H9 (cell line): ENCODE measurements at regions not wholly inside any gene's neighbourhood (a gene's known extent, or its start where the extent isn't known, plus 50 kb on each side); places are given as distances from the start of the nearest gene placed in this dataset.

Experiments used
- DNase-seq: peaks from one replicate; pipeline ENCODE4 v3.0.0-alpha.2; 2017
- H2AFZ ChIP-seq: one replicate; pipeline ENCODE4 v1.6.1; 2013; ENCODE audit warnings: mild to moderate bottlenecking, low read length, control low read depth, moderate library complexity
- H2AK5ac ChIP-seq: 2 replicates; pipeline ENCODE4 v1.6.1; 2013; ENCODE audit warnings: low read length, control low read depth, mixed read lengths; ENCODE audit not compliant: insufficient read length
- H2BK120ac ChIP-seq: one replicate; pipeline ENCODE4 v1.6.1; 2013; ENCODE audit warnings: low read depth, mild to moderate bottlenecking, low read length, control low read depth, inconsistent platforms; ENCODE audit not compliant: poor library complexity, severe bottlenecking
- H2BK12ac ChIP-seq: 2 replicates; pipeline ENCODE4 v1.6.1; 2013; ENCODE audit warnings: low read length, control low read depth, mixed read lengths, low read depth; ENCODE audit not compliant: insufficient read length
- H2BK15ac ChIP-seq: 2 replicates; pipeline ENCODE4 v1.6.1; 2013; ENCODE audit warnings: low read depth, low read length, control low read depth
- H2BK20ac ChIP-seq: one replicate; pipeline ENCODE4 v1.6.1; 2013; ENCODE audit warnings: low read depth, mild to moderate bottlenecking, low read length, control low read depth, inconsistent platforms; ENCODE audit not compliant: poor library complexity, severe bottlenecking
- H2BK5ac ChIP-seq: 2 replicates; pipeline ENCODE4 v1.6.1; 2013; ENCODE audit warnings: low read length, control low read depth, mixed read lengths; ENCODE audit not compliant: insufficient read length
- H3K14ac ChIP-seq: 2 replicates; pipeline ENCODE4 v1.6.1; 2013; ENCODE audit warnings: low read length, control low read depth; ENCODE audit not compliant: insufficient read depth
- H3K18ac ChIP-seq: 2 replicates; pipeline ENCODE4 v1.6.1; 2013; ENCODE audit warnings: low read depth, mild to moderate bottlenecking, mixed read lengths, low read length, control low read depth; ENCODE audit not compliant: insufficient read length
- H3K23ac ChIP-seq: 2 replicates; pipeline ENCODE4 v1.6.1; 2013; ENCODE audit warnings: low read length, control low read depth, mixed read lengths, low read depth; ENCODE audit not compliant: insufficient read length
- H3K23me2 ChIP-seq: 2 replicates; pipeline ENCODE4 v1.6.1; 2013; ENCODE audit warnings: low read depth, mild to moderate bottlenecking, mixed read lengths, low read length, control low read depth; ENCODE audit not compliant: insufficient read length, poor library complexity, severe bottlenecking
- H3K27ac ChIP-seq: 2 replicates; pipeline ENCODE4 v1.5.1; 2013; ENCODE audit warnings: low read length, control low read depth, mixed read lengths, low read depth; ENCODE audit not compliant: insufficient read length
- H3K27me3 ChIP-seq: 2 replicates; pipeline ENCODE4 v1.6.1; 2013; ENCODE audit warnings: low read length, control low read depth, inconsistent platforms; ENCODE audit not compliant: insufficient read depth
- H3K4ac ChIP-seq: 2 replicates; pipeline ENCODE4 v1.6.1; 2013; ENCODE audit warnings: low read depth, mild to moderate bottlenecking, control low read depth, inconsistent platforms, low read length, moderate library complexity
- H3K4me1 ChIP-seq: 2 replicates; pipeline ENCODE4 v1.6.1; 2013; ENCODE audit warnings: low read length, control low read depth, inconsistent platforms; ENCODE audit not compliant: insufficient read depth
- H3K4me2 ChIP-seq: 2 replicates; pipeline ENCODE4 v1.6.1; 2013; ENCODE audit warnings: low read length, control low read depth, mixed read lengths; ENCODE audit not compliant: insufficient read length, insufficient read depth
- H3K56ac ChIP-seq: 2 replicates; pipeline ENCODE4 v1.6.1; 2013; ENCODE audit warnings: low read depth, mild to moderate bottlenecking, mixed read lengths, low read length, control low read depth; ENCODE audit not compliant: insufficient read length
- H3K79me1 ChIP-seq: 2 replicates; pipeline ENCODE4 v1.6.1; 2013; ENCODE audit warnings: low read depth, mild to moderate bottlenecking, moderate library complexity, low read length, control low read depth, inconsistent platforms; ENCODE audit not compliant: insufficient read depth, poor library complexity, severe bottlenecking
- H3K79me2 ChIP-seq: 2 replicates; pipeline ENCODE4 v1.6.1; 2013; ENCODE audit warnings: low read length, control low read depth, inconsistent platforms; ENCODE audit not compliant: insufficient read depth
- H3K9ac ChIP-seq: 2 replicates; pipeline ENCODE4 v1.6.1; 2013; ENCODE audit warnings: low read length, control low read depth, mixed read lengths; ENCODE audit not compliant: insufficient read length; ENCODE audit errors: extremely low read depth
- H3K9me3 ChIP-seq: one replicate; pipeline ENCODE4 v1.6.1; 2013; ENCODE audit warnings: low read depth, low read length, inconsistent platforms; ENCODE audit not compliant: control insufficient read depth
- H3T11ph ChIP-seq: one replicate; pipeline ENCODE4 v1.6.1; 2013; ENCODE audit warnings: mild to moderate bottlenecking, low read length, control low read depth, inconsistent platforms
- H4K20me1 ChIP-seq: one replicate; pipeline ENCODE4 v1.6.1; 2013; ENCODE audit not compliant: control insufficient read depth, insufficient read length, insufficient read depth
- H4K5ac ChIP-seq: 2 replicates; pipeline ENCODE4 v1.6.1; 2013; ENCODE audit warnings: low read depth, mild to moderate bottlenecking, mixed read lengths, low read length, control low read depth; ENCODE audit not compliant: insufficient read length
- H4K8ac ChIP-seq: replicated peaks from 2 replicates; pipeline ENCODE4 v1.6.1; 2013; ENCODE audit warnings: low read length, control low read depth, mixed read lengths, low read depth; ENCODE audit not compliant: insufficient read length
- H4K91ac ChIP-seq: 2 replicates; pipeline ENCODE4 v1.6.1; 2013; ENCODE audit warnings: low read depth, mild to moderate bottlenecking, moderate library complexity, mixed read lengths, low read length, control low read depth; ENCODE audit not compliant: insufficient read length
- H3K27ac Mint-ChIP-seq, 3 experiments: 2 replicates in 2 of 3; 3 replicates in 1 of 3; pipeline ENCODE4 v1.8.0; 2020 to 2021; ENCODE audit warnings: mixed read lengths in 3 of 3, mild to moderate bottlenecking in 1 of 3, moderate library complexity in 1 of 3
- H3K27me3 Mint-ChIP-seq: 2 replicates; pipeline ENCODE4 v1.8.0; 2021; ENCODE audit warnings: low read depth, mild to moderate bottlenecking, moderate library complexity, mixed read lengths
- H3K36me3 Mint-ChIP-seq, 3 experiments: 2 replicates in 2 of 3; 3 replicates in 1 of 3; pipeline ENCODE4 v1.8.0; 2020 to 2021; ENCODE audit warnings: low read depth in 3 of 3, mixed read lengths in 3 of 3; ENCODE audit not compliant: insufficient read depth in 1 of 3
- H3K4me1 Mint-ChIP-seq, 2 experiments: 2 replicates each; pipeline ENCODE4 v1.8.0; 2020; ENCODE audit warnings: mixed read lengths in 2 of 2
- H3K4me3 Mint-ChIP-seq, 2 experiments: 2 replicates in 1 of 2; 3 replicates in 1 of 2; pipeline ENCODE4 v1.8.0; 2020 to 2021; ENCODE audit warnings: mild to moderate bottlenecking in 2 of 2, mixed read lengths in 2 of 2, moderate library complexity in 1 of 2
- H3K9me3 Mint-ChIP-seq, 2 experiments: 2 replicates in 1 of 2; 3 replicates in 1 of 2; pipeline ENCODE4 v1.8.0; 2020; ENCODE audit warnings: mild to moderate bottlenecking in 2 of 2, mixed read lengths in 2 of 2, moderate library complexity in 1 of 2
- TF ChIP-seq, protein P1 (sequence below): fragments of 200-600 bp; sonication (generic); conservative IDR thresholded peaks from 3 replicates; pipeline ENCODE4 v1.8.0; 2021; ENCODE audit warnings: antibody characterized with exemption, mild to moderate bottlenecking

DNA sequence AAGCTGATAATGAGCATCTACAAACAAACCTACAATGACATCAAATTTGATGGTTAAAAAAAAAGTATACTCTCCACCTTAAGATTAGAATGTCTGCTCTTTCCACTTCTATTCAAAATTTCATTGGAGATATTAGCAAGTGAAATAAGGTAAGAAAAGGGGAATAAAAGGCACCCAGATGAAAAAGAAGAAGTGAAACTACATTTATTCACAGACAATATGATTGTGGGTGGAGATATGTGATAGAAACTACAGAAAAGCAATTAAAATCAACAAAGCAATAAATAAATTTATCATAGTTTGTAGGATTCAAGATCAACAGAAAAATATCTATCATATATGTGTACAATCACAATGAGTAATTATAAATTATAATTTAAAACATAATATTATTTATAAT, 395.1 kb upstream of the CCNH start:
- Histone ChIP-seq H3K56ac (no peak overlapping the region), H2AK5ac (no peak overlapping the region), H3K9ac (no peak overlapping the region), H2BK15ac (no peak overlapping the region), H3K23ac (no peak overlapping the region), H3K4ac (no peak overlapping the region), H2BK120ac (no peak overlapping the region), H3K14ac (no peak overlapping the region), H3K27ac (no peak overlapping the region), H4K5ac (no peak overlapping the region), H3K9me3 (no peaks in the 10 kb centered on the region), H2BK5ac (no peak overlapping the region), H3K79me1 (no peaks in the 10 kb centered on the region), H2AFZ (no peak overlapping the region), H3K18ac (no peak overlapping the region), H2BK12ac (no peak overlapping the region), H2BK20ac (no peak overlapping the region), H4K91ac (no peak overlapping the region), H3T11ph (no peak overlapping the region), H3K79me2 (no peaks in the 10 kb centered on the region), H3K23me2 (no peaks in the 10 kb centered on the region), H4K20me1 (no peaks in the 10 kb centered on the region), H3K4me2 (no peak overlapping the region), H3K4me1 (no peaks in the 10 kb centered on the region), H4K8ac (no peak overlapping the region), H3K27me3 (no peaks in the 10 kb centered on the region)
- H3K27ac Mint-ChIP-seq: no peak overlapping the region
- H3K4me1 Mint-ChIP-seq: no peaks in the 10 kb centered on the region
- no peaks in the 10 kb centered on the region; the same call in 1 of the 2 replicates for H3K27me3 Mint-ChIP-seq
- H3K4me3 Mint-ChIP-seq: no peak overlapping the region
- no peaks in the 10 kb centered on the region for H3K36me3 Mint-ChIP-seq
- 0 out of 5 replicates have a peak, but pooled peaks cover 0 to 2% of the 10 kb centered on the region in 2 experiments for H3K9me3 Mint-ChIP-seq
- TF ChIP-seq, protein P1, sequence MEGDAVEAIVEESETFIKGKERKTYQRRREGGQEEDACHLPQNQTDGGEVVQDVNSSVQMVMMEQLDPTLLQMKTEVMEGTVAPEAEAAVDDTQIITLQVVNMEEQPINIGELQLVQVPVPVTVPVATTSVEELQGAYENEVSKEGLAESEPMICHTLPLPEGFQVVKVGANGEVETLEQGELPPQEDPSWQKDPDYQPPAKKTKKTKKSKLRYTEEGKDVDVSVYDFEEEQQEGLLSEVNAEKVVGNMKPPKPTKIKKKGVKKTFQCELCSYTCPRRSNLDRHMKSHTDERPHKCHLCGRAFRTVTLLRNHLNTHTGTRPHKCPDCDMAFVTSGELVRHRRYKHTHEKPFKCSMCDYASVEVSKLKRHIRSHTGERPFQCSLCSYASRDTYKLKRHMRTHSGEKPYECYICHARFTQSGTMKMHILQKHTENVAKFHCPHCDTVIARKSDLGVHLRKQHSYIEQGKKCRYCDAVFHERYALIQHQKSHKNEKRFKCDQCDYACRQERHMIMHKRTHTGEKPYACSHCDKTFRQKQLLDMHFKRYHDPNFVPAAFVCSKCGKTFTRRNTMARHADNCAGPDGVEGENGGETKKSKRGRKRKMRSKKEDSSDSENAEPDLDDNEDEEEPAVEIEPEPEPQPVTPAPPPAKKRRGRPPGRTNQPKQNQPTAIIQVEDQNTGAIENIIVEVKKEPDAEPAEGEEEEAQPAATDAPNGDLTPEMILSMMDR: no peak
- no peak for DNase-seq
